ENCODE measurements at regions not wholly inside any gene's neighbourhood (a gene's known extent, or its start where the extent isn't known, plus 50 kb on each side); places are given as distances from the start of the nearest gene placed in this dataset.

DNA sequence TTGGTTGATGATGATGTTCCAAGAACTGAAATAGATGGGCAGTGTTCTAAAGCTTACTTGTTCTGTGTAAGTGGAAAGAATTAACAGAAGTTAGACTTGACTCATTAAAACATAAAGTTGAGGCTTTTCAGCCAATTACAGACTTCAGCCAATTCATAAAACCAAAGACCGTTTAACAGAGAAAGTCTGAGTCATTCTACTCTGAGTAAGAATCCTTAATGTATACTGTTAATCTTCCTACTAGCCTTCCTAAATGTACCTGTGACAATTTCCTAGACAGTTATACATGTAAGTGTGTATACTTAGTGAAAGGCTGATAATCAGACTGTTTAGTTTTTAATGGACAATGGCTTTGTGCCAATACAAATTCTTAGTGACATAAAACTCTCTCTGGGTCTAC is 681.0 kb downstream of the RPL10L start:
- Histone ChIP-seq H3K27ac (no peak overlapping the region), H3K4me1 (no peaks in the 10 kb centered on the region), H3K36me3 (no peaks in the 10 kb centered on the region), H3K9me3 (no peaks in the 10 kb centered on the region), H3K27me3 (no peaks in the 10 kb centered on the region), H3K4me3 (no peak overlapping the region)
- TF ChIP-seq, protein P1, sequence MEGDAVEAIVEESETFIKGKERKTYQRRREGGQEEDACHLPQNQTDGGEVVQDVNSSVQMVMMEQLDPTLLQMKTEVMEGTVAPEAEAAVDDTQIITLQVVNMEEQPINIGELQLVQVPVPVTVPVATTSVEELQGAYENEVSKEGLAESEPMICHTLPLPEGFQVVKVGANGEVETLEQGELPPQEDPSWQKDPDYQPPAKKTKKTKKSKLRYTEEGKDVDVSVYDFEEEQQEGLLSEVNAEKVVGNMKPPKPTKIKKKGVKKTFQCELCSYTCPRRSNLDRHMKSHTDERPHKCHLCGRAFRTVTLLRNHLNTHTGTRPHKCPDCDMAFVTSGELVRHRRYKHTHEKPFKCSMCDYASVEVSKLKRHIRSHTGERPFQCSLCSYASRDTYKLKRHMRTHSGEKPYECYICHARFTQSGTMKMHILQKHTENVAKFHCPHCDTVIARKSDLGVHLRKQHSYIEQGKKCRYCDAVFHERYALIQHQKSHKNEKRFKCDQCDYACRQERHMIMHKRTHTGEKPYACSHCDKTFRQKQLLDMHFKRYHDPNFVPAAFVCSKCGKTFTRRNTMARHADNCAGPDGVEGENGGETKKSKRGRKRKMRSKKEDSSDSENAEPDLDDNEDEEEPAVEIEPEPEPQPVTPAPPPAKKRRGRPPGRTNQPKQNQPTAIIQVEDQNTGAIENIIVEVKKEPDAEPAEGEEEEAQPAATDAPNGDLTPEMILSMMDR (IDR thresholded peaks at IDR 0.05): no peak
- WGBS, 2 donors: 34 to 61% methylated on average over 1 of the region's 1 CpG
- FAIRE-seq: no peak
- no peak for DNase-seq
- intact Hi-C loops (cut with DNase I): no loop called here
- ATAC-seq: no peak

DNA sequence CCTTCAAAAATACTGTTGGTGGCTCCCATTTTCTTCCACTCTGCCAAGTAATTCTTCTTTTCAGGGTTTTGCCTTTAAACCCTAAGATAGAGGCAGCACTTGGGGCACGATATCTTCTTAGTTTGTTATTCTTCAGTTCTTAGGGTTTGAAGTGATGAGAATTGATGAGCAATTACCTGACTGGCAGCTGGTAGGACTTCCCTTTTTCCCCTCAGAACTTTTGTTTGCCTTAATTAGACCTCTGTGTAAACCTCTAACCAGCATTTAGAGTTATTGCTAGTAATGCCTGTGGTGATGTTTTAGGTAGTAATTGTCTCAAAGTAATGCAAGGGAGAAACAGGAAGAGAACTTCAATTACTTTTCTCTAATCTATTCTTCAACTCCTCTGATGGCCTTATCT is 683.5 kb downstream of the RPL10L start:
- H3K36me3 ChIP-seq: no peaks in the 10 kb centered on the region
- H3K9me3 ChIP-seq: no peaks in the 10 kb centered on the region
- no peaks in the 10 kb centered on the region for H3K27me3 ChIP-seq
- TF ChIP-seq, protein P1 (IDR thresholded peaks at IDR 0.05): no peak
- 57 to 70% methylated on average over 1 of the region's 1 CpG for WGBS, 2 donors
- intact Hi-C loops (cut with DNase I): no loop called here
- ATAC-seq (no peak), FAIRE-seq (no peak), DNase-seq (no peak)
- H3K4me3 ChIP-seq: no peak overlapping the region
- no peaks in the 10 kb centered on the region for H3K4me1 ChIP-seq
- no peak overlapping the region for H3K27ac ChIP-seq

GRCh38 chr14:45949479-45949878 is 696.5 kb upstream of the MIS18BP1 start:
- intact Hi-C loops (cut with DNase I): no loop called here
- DNase-seq (no peak), FAIRE-seq (no peak), ATAC-seq (no peak)
- Histone ChIP-seq H3K27ac (no peak overlapping the region), H3K36me3 (no peaks in the 10 kb centered on the region), H3K4me1 (no peaks in the 10 kb centered on the region), H3K27me3 (no peaks in the 10 kb centered on the region), H3K4me3 (no peak overlapping the region), H3K9me3 (no peaks in the 10 kb centered on the region)
- TF ChIP-seq, protein P1 (IDR thresholded peaks at IDR 0.05): no peak
- WGBS, 2 donors: 32 to 36% methylated on average over 2 of the region's 2 CpGs

DNA sequence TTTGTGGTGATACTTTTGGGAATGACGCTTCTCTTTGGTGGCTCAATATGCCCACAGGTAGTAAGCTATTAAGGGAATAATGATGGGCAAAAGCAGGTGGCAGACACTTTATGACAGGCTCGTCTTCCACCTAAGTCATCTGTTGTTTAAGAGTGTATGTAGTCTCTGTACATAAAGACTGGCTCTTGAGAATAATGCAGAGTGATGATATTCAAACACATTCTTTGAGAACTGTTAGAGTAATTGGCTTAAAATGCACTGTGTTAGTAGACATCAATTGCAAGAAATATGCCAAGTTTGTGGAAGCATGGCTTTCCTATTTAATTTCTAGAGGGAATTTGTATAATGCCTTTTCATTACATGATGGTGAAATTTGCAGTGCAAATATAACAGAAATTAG is 694.8 kb upstream of the MIS18BP1 start:
- Histone ChIP-seq H3K27me3 (no peaks in the 10 kb centered on the region), H3K36me3 (no peaks in the 10 kb centered on the region), H3K9me3 (no peaks in the 10 kb centered on the region), H3K4me1 (no peaks in the 10 kb centered on the region), H3K4me3 (no peak overlapping the region), H3K27ac (no peak overlapping the region)
- intact Hi-C loops (cut with DNase I): no loop called here
- DNase-seq (no peak), ATAC-seq (no peak), FAIRE-seq (no peak)
- WGBS, 2 donors: 50 to 68% methylated on average over 2 of the region's 2 CpGs
- TF ChIP-seq, protein P1 (IDR thresholded peaks at IDR 0.05): no peak

- no peaks in the 10 kb centered on the region for H3K9me3 ChIP-seq
- H3K4me1 ChIP-seq: no peaks in the 10 kb centered on the region
- no peaks in the 10 kb centered on the region for H3K27me3 ChIP-seq
- FAIRE-seq: no peak
- ATAC-seq: no peak
- H3K27ac ChIP-seq: no peak overlapping the region
- TF ChIP-seq, protein P1 (IDR thresholded peaks at IDR 0.05): no peak
- no peak for DNase-seq
- WGBS, 2 donors: 39 to 53% methylated on average over 3 of the region's 3 CpGs
- intact Hi-C loops (cut with DNase I): no loop called here
- no peak overlapping the region for H3K4me3 ChIP-seq
- H3K36me3 ChIP-seq: no peaks in the 10 kb centered on the region
Observed at GRCh38 chr14:45946251-45946650, 693.2 kb upstream of the MIS18BP1 start.

Measured in pancreas (tissue), 10 donors.